DMS 273 (cell line): ENCODE measurements at regions not wholly inside any gene's neighbourhood (a gene's known extent, or its start where the extent isn't known, plus 50 kb on each side); places are given as distances from the start of the nearest gene placed in this dataset.

Experiments
- DNase-seq: peaks from one replicate; lab custom pipeline; 2025; ENCODE audit not compliant: unreplicated experiment; lab: John Stamatoyannopoulos, UW

- no peak for DNase-seq
Observed at GRCh38 chr14:101340556-101340955, 220.7 kb upstream of the DIO3 start.

GRCh38 chr14:101347893-101348777 is 213.2 kb upstream of the DIO3 start:
- DNase-seq, result no peak

- no peak for DNase-seq
Observed at GRCh38 chr14:101349108-101349507, 212.2 kb upstream of the DIO3 start.

GRCh38 chr14:101350021-101350420 is 211.3 kb upstream of the DIO3 start:
- DNase-seq, result no peak

- DNase-seq, result no peak
Observed at GRCh38 chr14:101350691-101351090, 210.6 kb upstream of the DIO3 start.

GRCh38 chr14:101351146-101351545 is 210.1 kb upstream of the DIO3 start:
- no peak for DNase-seq

GRCh38 chr14:101351769-101352168 is 209.5 kb upstream of the DIO3 start:
- DNase-seq, result no peak

GRCh38 chr14:101352567-101352966 is 208.7 kb upstream of the DIO3 start:
- no peak for DNase-seq

GRCh38 chr14:101353422-101353821 is 207.9 kb upstream of the DIO3 start:
- no peak for DNase-seq

GRCh38 chr14:101354726-101355125 is 206.6 kb upstream of the DIO3 start:
- DNase-seq, result no peak

- no peak for DNase-seq
Observed at GRCh38 chr14:101355284-101355683, 206.0 kb upstream of the DIO3 start.

- no peak for DNase-seq
Observed at GRCh38 chr14:101357038-101357437, 204.3 kb upstream of the DIO3 start.

GRCh38 chr14:101357559-101358319 is 203.6 kb upstream of the DIO3 start:
- DNase-seq, result peak; percentile 17

GRCh38 chr14:101358320-101359125 is 202.8 kb upstream of the DIO3 start:
- DNase-seq, result no peak

GRCh38 chr14:101359221-101360053 is 201.9 kb upstream of the DIO3 start:
- DNase-seq, result no peak

- no peak for DNase-seq
Observed at GRCh38 chr14:101360054-101360911, 201.0 kb upstream of the DIO3 start.

GRCh38 chr14:101361044-101361443 is 200.3 kb upstream of the DIO3 start:
- no peak for DNase-seq

GRCh38 chr14:101361451-101362433 is 199.6 kb upstream of the DIO3 start:
- DNase-seq, result no peak
